DMS153 treated with DMSO at 0.1 percent for 48 hours (cell line): ENCODE measurements at regions not wholly inside any gene's neighbourhood (a gene's known extent, or its start where the extent isn't known, plus 50 kb on each side); places are given as distances from the start of the nearest gene placed in this dataset.

Source experiments
- DNase-seq: peaks from one replicate; lab custom pipeline; 2025; ENCODE audit not compliant: unreplicated experiment; lab: John Stamatoyannopoulos, UW

GRCh38 chr12:116381240-116381743 is 103.8 kb upstream of the MED13L start:
- DNase-seq: no peak

DNA sequence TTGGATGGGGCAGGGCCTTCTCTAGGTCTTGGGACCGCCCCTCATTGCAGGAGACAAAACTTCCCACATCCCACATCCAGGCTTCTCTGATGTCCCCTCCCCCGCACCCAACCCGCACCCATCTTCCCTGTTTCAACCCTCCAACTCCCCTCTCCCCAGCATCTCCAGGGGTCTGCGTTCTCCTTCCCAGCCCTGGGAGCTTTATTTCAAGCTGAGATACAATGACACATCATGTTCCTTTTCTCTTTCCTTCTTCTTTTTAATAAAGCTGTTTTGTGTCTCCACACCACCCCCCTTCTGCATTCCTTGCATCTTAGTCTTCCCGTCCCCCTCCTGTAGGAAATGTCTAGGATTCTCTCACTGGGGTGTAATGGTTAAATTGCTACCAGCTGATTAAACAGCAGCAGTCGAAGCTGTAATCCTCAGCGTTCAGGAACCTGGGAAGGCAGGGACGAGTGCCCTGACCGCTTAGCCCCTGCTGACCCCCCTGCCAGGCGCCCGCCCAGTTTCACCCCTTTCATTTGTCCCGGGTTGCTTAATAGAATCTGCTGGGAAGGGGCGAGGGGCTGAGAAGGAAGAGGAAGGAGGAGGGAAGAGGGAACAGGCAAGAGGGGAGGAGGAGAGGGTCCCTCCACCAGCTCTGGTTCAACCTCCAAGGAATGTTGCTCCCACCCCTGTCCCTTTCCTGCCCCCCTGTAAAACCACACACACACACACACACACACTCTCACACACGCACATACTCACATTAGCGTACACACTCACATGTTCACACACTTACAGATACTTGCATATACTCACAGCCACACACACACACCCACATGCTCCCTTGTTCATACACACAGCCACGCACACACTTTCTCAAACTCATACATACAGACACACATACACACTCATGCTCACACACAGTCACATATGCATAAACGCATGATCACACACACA is 104.5 kb upstream of the MED13L start:
- DNase-seq: no peak

DNA sequence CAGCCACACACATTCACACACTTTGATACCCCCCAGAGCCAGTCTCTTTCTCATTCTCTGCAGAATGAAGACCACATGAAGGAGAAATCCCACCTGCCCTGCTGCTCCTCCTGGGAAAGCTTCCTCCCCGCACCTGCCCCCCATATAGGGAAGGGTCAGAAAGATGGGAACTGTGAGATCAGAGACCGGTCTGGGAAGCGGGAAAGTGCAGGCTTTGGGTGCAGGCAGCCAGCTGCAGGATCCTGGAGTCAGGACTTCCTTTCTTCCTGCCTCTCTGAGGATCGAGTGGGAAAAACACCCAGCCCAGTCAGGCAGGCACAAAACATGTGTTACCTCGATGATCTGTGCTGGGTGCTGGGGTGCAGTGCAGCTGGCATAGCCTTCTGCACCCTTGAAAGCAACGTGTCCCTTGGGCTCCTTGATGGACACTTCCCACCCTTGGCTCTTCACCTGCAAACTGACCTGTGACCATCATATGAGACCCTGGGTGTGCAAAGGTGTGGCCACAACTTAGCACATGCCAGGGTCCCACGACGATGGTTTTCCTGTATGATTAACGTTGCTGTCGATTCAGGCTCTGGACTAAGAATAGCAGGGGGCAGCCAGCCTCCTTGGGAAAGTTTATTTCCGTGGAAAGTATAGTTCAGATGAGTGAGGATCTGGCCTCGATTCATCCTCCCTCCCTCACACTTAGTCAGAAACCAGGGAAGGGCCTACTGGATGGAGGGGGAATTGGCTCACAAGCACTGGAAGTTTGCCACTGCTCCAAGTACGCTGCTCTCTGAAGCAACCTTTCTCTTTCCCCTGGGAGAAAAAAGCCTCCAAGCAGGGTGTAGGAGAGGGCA is 105.4 kb upstream of the MED13L start:
- no peak for DNase-seq

DNA sequence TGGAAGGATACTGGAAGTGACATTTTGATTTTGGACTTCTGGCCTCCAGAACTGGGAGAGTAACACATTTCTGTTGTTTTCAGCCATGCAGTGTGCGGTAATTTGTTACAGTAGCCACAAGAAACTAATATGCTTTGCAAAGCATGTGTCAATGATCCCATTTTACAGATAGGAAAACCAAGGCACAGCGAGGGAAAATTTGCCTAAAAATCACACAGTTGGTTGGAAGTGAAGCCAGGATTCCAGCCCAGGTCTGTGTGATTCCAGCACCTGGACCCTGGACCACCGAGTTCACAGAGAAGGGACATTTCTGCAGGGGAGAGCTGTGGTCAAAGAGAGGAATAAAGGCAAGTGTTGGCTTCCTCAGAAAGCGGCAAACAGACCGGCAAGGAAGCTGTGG is 106.7 kb upstream of the MED13L start:
- DNase-seq: no peak

- DNase-seq: no peak
These were observed 107.4 kb upstream of the MED13L start for GRCh38 chr12:116384691-116385485.

DNA sequence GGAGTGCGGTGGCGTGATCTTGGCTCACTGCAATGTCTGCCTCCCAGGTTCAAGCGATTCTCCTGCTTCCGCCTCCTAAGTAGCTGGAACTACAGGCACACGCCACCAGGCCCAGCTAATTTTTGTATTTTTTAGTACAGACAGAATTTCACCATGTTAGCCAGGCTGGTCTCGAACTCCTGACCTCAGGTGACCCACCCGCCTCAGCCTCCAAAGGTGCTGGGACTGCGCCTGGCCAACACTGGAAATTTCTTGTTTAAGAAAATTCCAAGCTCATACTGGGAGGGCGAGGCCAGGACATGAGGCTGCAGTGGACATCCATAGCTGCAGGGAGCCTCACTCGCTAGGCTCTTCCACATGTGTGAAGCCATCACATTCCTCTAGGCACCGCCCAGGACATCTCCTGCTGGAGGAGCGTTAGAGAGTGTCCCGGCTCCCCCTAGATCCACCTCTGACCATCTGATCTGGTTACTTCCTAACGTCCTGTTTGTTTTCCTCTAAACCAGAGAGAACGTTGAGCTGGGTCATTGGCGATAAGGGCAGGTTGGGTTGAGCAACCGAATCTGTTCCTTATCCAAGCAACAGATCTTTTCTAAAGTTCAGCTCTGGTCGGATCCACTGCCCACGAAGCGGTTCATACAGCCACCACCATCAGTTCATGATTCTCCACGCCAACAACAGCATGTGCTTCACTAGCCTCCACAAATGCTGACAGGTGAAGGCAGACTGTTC is 108.2 kb upstream of the MED13L start:
- no peak for DNase-seq

GRCh38 chr12:116389326-116389725 is 111.8 kb upstream of the MED13L start:
- no peak for DNase-seq

- DNase-seq: no peak
These were observed 112.5 kb upstream of the MED13L start for GRCh38 chr12:116389990-116390389.

GRCh38 chr12:116390401-116391335 is 113.2 kb upstream of the MED13L start:
- DNase-seq: no peak

GRCh38 chr12:116391501-116391900 is 114.0 kb upstream of the MED13L start:
- no peak for DNase-seq

DNA sequence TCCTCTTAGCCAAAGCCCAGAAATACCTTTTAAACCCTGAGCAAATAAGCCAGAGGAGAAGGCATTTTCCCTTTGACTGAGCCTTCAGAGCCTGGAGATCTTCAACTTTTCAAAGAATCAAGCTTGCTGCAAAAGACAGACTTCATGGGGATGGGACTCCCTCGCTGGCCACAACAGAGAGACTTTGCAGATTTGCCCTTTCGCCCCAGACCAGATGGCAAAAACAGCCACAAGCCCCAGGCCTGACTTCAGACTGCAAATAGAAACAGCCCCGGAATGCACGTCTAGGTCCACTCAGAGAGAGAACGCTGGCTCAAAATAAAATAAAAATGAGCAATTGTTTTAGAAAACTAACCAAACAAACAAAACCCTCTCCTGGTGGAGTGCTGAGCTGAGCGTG is 114.6 kb upstream of the MED13L start:
- no peak for DNase-seq

GRCh38 chr12:116393255-116393654 is 115.8 kb upstream of the MED13L start:
- no peak for DNase-seq

GRCh38 chr12:116393859-116394650 is 116.6 kb upstream of the MED13L start:
- no peak for DNase-seq

GRCh38 chr12:116395396-116395795 is 117.9 kb upstream of the MED13L start:
- no peak for DNase-seq

DNA sequence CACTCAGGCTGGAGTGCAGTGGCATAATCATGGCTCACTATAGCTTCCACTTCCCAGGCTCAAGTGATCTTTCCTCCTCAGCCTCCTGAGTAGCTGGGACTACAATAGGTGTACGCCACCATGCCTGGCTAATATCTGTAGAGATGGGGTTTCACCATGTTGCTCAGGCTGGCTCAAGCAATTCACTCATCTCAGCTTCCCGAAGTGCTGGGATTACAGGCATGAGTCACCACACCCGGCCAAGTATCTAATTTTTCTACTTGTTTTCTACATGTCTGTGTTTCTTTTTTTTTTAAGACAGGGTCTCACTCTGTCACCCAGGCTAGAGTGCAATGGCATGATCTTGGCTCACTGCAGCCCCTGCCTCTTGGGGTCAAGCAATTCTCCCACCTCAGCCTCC is 119.7 kb upstream of the MED13L start:
- no peak for DNase-seq

GRCh38 chr12:116398193-116398592 is 120.7 kb upstream of the MED13L start:
- DNase-seq: no peak

DNA sequence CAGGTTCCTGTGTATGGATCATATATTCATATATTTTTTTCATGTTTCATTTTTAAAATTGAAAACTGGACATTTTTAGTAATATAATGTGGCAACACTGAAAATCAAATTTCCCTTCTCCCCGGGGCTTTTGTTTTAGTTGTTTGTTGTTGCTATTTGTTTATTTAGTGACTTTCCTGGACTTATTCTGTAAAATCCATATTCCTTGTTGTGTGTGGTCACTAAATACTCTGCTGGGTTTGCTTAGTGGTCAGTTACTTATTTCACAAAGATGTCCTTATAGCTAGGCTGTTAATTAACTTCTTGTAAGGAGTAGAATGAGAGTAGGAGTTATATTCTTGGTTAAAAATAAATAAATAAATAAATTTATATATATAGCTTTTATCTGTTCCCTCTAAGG is 121.6 kb upstream of the MED13L start:
- DNase-seq: no peak

GRCh38 chr12:116400636-116401372 is 123.3 kb upstream of the MED13L start:
- DNase-seq: no peak
